GM21576 (cell line): ENCODE measurements at regions not wholly inside any gene's neighbourhood (a gene's known extent, or its start where the extent isn't known, plus 50 kb on each side); places are given as distances from the start of the nearest gene placed in this dataset.
"Not testable (repeated sequence)": the region's sequence is repeated elsewhere in the genome, so short reads cannot be mapped to it uniquely, and the experiment has no call there.

Experiments used
- ATAC-seq: cut with Tn5 transposase; IDR thresholded peaks from one replicate; pipeline ENCODE4 v1.9.1; 2021; ENCODE audit warnings: mild to moderate bottlenecking, moderate library complexity; ENCODE audit not compliant: unreplicated experiment

DNA sequence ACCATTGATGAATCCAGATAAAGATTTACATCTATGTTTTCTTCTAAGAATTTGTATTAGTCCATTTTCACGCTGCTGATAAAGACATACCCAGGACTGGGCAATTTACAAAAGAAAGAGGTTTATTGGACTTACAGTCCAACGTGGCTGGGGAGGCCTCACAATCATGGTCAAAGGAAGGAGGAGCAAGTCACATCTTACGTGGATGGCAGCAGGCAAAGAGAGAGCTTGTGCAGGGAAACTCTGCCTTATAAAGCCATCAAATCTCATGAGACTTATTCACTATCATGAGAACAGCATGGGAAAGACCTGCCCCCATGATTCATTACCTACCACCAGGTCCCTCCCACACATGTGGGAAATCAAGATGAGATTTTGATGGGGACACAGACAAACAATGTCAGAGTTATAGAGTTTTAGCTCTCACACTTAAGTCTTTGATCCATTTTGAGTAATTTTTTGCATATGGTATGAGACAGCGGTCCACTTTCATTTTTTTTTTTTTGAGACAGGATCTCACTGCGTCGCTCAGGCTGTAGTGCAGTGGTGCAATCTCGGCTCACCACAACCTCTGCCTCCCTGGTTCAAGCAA is 53.5 kb upstream of the JADE2 start:
- ATAC-seq, result not testable (repeated sequence)

DNA sequence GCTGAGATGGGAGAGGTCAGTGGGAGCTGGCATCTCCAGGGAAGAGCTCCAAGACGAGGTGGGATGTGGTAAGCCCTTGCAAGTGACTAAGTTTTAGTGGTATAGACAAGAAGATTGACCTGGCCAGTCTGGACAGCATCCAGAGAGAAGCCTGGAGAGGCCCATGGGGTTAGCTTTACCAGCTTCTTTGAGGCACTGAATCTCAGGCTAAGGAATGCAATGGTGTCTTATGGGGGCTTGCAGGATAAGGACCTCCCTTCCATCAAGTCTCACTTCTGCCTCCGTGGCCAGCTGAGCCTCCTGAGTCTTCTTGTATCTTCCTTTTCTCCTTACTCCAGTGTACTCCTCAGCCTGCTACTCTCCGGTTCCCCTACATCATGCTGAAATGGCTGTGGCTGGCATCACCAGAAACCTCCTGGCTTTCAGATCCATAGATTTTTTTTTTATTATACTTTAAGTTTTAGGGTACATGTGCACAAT is 56.5 kb upstream of the JADE2 start:
- ATAC-seq, result no peak

DNA sequence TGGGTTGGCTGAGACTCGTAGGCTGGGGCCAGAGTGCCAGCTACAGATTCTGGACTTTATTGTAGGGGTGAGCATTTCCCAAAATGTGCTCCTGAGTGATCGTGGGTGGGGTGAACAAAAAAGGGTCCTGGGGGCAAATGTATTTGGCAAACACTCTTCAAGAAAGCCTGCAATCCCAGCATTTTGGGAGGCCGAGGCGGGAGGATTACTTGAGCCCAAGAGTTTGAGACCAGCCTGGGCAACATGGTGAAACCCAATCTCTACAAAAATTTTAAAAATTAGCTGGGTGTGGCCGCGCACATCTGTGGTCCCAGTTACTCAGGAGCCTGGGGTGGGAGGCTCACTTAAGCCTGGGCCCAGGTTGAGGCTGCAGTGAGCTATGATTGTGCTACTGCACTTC is 55.5 kb upstream of the CDKN2AIPNL start:
- ATAC-seq, result no peak

DNA sequence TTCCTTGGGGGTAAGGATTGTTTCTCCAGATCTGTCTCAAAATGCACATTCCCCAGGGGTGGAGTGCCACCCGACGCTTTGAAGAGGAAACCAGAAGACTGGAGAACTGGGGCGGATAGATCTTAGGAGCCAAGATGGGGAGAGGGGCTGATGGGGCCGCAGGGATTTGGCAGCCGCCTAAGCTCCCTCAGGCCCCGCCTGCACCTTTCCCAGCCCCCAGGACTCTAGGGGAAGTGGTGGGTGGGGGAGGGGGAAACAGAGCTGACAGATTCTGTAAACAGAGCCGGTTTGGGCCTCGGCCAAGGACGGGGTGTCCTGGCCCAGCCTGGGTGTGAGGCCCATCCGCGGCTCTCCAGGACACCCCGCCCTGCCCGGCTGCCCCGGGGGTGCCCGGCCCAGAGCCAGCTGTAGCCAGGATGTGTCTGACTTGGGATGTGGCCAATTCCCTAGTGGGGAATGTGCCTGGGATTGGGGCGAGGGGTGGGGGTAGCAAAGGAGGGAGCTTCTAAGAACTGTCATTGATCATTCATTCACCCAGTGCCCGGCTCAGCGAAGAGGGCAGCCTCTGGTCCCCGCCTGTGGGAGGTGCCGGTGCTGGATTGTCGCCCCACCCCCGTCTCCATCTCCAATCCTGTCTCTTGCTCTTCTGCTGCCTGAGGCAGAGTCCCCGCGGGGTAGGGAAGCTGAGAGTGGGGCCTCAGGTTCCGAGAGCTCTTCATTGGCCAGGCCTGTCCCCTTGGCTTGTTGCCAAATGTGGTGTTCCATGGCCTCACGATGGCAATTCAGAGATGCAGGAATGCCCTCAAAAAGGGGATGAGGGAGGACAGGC is 54.8 kb upstream of the CDKN2AIPNL start:
- peak; percentile 27 for ATAC-seq

DNA sequence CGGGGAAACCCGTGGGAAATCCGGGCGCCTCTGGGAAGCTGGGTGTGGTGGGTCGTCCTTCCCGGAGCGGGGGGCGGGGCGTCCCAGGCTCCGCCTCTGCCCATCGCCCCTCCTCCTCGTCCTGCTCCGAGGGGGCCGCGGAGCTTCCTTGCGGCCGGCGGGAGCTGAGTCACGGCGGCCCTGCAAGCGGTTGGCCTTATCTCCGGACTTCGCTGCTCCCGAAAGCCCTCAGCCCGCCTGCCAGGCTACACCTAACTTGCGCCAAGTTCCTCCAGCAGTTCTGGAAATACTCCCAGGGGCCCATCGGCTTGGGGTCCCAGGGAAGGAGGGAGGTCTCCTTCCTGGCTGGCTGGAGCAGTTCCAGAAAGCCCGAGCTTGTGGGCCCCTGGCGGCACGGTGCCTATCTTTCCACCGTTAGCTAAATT is 54.1 kb upstream of the CDKN2AIPNL start:
- peak; percentile 77 for ATAC-seq

DNA sequence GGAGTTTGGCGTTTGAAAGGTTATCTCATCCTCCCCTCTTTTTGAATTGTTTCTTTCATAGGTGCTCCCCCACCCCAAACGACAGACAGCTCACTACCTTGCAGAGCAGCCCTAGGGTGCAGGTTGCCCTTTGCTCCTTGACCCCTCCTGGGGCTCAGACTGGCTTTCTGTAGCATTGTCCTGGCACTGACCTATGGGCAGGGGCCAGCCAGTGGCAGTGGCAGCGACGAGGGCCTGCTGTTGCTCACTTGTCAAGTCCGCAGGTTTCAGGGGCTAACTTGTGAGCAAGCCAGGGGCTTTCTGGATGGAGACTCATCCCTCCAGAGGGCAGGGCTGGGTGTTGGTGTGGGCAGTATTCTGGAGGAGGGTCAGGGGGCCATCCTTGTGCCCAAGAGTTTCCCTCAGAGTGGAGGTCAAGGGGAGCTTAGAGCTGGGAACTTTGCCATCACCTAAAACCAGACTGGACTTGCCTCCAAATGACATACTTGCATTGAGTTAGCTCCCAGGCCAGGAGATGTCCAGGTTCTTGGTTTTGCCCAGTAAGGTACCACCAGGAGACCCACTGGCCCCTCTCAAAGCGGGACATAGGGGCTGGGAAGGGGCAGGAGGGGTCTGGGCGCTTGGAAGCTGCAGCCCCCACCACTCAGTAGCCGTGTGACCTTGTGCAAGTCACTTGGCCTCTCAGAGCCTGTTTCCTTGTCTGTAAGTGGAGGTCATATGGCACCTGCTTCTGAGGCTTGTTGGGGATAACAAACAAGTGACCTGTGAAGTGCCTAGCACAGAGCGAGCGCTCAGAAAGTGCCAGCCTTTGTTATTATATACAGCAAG is 53.5 kb upstream of the CDKN2AIPNL start:
- ATAC-seq, result peak; percentile 33

DNA sequence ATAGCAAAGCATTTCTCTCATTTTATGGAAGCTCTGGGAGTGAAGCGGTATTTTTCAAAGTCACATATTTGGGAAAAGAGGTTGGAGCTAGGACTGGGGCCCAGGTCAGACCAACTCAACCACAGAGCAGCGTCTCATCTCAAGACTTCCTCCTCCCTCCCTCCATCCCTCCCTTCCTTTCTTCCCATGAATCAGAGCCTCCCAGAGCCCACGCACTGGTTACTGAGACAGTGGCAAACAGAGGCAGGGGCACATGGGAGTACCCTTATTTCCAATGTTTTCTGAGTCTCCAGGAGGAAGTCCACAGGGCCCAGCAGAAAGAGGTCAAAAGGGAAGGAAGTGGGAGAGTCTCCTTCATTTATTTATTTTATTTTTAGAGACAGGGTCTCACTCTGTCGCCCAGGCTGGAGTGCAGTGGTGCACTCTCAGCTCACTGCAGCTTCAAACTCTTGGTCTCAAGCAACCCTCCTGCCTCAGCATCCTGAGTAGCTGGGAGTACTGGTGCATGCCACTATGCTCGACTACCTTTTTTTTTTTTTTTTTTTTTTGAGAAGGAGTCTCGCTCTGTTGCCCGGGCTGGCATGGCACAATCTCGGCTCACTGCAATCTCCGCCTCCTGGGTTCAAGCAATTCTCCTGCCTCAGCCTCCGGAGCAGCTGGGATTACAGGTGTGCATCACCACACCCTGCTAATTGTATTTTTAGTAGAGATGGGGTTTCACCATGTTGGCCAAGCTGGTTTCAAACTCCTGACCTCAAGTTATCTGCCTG is 52.5 kb upstream of the CDKN2AIPNL start:
- no peak for ATAC-seq

DNA sequence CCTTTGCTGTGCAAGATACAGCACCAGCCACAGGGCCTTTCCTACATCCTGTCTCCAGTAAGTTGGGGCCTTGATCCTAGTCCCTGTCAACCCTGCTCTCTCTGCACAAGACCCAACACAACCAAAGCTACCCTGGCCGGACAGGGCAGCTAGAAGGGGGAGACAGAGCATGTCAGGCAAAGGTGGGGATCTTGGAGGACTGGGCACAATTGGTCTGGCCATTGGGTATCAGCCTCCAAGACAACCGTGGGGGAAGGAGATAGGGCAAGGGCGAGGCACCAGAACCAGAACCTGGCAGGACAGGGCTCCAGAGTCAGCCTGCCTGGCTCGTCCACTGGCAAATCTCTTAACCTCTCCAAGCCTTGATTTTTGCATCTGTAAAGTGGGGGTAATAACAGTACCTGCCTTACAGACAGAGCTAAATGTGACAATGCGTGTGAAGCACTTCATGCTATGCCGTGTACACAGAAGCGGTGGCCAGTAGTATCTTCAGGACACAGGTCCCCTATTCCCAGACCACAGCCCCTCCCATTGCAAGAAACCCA is 51.6 kb upstream of the CDKN2AIPNL start:
- ATAC-seq, result no peak

DNA sequence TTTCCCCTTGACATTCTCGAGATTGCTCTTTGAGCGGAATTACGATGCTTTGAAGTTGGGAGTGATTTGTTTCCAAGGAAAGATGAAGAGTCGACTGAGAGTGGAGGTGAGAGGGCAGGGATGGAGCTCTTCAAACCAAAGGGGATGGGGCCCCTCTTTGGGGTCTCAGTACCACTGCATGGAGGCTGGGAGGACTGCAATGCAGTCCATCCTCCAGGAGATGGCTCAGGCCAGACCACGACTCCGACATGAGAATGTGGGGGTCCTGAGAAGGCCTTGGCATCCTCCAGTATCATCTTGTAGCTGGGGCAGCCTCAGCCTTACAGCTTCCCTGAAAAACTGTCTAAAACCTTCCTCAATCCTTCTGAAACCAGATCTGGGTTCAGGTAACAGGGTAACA is 51.1 kb upstream of the CDKN2AIPNL start:
- no peak for ATAC-seq

DNA sequence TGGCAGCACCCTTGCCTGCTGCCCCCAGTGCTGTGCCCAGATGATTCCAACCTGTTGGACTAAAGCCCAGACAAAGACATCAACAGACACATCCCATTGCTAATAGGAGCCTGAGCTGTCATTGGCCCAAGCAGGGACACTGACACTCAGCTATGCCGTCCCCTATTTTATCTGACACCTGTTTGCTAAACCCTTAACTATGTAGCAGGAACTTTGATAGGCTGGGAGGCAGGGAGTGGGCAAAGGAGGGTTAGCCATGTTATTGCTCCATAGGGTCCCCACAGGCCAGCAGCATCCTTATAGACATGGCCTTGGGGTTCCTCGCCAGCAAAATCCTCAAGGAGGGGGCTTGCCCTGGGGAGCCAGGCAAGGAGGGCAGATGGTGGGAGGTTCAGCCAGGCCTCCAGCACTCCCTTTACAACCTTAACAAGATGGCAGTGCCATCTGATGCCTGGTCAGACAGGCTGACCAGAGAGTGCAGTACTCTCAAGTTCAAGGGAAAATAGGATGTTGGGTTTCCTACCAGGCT is 50.4 kb upstream of the CDKN2AIPNL start:
- ATAC-seq, result no peak
